HFF-Myc (cell line): ENCODE measurements at regions not wholly inside any gene's neighbourhood (a gene's known extent, or its start where the extent isn't known, plus 50 kb on each side); places are given as distances from the start of the nearest gene placed in this dataset.

Experiments
- DNase-seq: peaks from one replicate; pipeline ENCODE4 v3.0.0-alpha.2; 2011; ENCODE audit warnings: low read depth; ENCODE audit errors: extremely low read depth
- H3K4me3 ChIP-seq: replicated peaks from 2 replicates; pipeline ENCODE4 v1.5.1; 2011; ENCODE audit warnings: low read depth, mild to moderate bottlenecking, control low read depth, low read length
- TF ChIP-seq, protein P1 (sequence below): IDR thresholded peaks from 2 replicates; pipeline ENCODE4 v1.5.1; 2012; ENCODE audit warnings: mild to moderate bottlenecking, low read depth, low read length, control low read depth; ENCODE audit errors: missing control alignments

DNA sequence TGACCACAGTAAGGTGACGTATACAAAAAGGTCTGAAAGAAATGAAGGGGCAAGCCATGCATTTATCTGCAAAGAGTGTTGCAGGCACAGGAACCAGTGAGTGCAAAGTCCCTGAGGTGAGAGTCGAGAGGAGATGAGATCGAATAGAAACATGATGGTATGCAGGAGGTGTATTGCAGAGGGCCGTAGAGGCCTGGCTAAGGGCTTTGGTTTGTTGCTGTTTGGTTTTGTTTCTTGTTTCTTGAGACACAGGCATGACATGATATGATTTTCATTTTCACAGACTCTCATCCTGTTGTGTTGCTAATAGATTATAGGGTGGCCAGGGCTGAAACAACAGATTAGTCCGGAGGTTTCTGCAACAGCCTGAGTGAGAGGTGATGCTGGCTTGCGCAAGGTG is 80.4 kb downstream of the HSPH1 start:
- no peak overlapping the region for H3K4me3 ChIP-seq
- DNase-seq: no peak
- TF ChIP-seq, protein P1, sequence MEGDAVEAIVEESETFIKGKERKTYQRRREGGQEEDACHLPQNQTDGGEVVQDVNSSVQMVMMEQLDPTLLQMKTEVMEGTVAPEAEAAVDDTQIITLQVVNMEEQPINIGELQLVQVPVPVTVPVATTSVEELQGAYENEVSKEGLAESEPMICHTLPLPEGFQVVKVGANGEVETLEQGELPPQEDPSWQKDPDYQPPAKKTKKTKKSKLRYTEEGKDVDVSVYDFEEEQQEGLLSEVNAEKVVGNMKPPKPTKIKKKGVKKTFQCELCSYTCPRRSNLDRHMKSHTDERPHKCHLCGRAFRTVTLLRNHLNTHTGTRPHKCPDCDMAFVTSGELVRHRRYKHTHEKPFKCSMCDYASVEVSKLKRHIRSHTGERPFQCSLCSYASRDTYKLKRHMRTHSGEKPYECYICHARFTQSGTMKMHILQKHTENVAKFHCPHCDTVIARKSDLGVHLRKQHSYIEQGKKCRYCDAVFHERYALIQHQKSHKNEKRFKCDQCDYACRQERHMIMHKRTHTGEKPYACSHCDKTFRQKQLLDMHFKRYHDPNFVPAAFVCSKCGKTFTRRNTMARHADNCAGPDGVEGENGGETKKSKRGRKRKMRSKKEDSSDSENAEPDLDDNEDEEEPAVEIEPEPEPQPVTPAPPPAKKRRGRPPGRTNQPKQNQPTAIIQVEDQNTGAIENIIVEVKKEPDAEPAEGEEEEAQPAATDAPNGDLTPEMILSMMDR: no peak

- DNase-seq: no peak
- no peak overlapping the region for H3K4me3 ChIP-seq
- TF ChIP-seq, protein P1: no peak
Measured at GRCh38 chr13:31074756-31075155, 86.9 kb downstream of the HSPH1 start.

DNA sequence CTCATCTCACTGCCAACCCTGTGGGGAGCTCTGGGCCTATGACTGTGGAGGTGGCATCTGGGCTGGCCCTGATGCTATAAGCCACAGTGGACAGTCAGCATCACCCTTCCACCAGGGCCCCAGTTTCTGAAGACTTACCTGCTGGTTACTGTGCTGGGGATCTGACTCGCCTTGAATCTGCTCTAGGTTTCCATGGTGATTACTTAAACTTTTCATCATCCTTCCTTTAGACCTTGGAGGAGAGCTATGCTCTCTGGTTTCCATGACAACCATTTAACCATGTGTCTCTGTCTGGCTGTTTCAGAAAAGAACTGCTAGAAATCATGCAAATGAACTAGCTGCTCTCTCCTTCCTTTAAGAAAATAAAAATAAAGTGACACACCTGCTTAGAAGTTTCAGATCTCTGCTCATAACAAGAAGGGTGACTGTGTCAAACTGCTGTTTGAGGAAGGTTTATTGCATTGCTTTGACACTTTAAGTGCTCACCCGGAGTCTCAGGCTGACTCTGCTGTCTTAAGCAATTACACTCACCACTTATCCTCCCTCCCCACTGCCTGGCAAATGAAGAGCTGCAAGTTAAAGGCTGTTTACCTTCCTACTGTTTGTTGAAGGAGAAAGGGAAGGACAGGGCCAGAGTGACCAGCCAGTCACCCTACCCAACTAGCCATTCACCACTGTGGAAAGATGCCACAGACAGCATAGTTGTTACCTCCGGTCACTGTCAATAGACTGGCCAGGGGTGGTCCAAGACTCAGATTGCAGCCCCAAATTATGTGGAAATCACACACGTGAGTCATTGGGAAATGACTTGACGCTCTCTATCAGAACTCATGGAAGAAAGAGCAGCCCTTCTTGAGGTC is 87.6 kb downstream of the HSPH1 start:
- no peak overlapping the region for H3K4me3 ChIP-seq
- DNase-seq: no peak
- TF ChIP-seq, protein P1: no peak

DNA sequence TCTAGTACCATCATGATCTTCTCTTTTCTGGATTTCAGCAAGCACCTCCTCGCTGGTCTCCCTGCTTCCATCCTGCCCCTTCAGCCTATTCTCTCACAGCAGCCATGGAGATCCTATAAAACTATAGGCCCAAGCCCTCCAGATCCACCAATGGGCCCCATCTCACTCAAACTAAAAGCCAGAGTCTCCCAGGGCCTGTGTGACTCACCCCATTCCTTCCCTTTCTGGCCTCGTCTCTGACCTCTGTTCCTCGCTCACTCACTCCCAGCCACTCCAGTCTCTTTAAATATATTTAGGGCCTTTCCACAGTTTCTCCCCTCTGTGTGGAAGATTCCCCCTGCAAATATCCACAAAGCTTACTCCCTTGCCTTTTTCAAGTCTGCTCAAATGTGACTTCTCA is 89.7 kb downstream of the HSPH1 start:
- DNase-seq: no peak
- TF ChIP-seq, protein P1: no peak
- H3K4me3 ChIP-seq: no peak overlapping the region

DNA sequence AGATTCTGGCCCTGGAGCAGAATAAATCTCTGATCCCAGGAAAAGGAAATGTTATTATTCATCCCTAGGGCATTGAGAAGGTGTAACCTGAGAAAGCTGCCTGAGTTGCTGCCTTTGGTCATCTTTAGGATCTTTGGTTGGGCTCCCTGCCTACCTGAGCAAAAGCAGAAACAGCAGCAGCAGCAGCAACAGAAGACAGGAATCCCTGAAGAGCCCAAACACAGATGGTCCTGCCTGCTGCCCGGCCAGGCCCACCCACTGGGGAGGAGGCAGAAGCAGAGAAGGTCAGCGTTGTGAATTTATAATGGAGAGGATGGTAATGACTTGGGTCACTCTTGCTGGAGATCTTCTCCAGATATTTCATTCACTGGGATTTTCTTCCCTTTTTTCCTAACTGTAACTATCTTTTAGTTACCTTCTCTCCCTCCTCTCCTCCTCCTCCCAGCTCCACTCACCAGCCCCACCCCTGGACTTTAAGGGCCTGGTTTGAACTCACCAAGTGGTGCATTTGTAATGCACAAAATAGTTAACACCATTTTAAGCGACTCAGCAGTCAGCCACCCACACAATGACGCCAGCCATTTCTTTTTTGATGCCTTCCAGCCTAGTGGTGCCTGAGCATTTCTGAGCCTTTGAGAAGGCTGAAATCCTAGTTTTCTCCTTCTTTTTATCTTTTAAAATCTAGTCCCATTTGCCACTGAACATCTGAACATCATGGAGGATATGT is 91.7 kb downstream of the HSPH1 start:
- H3K4me3 ChIP-seq: no peak overlapping the region
- TF ChIP-seq, protein P1: no peak
- no peak for DNase-seq

GRCh38 chr13:31068119-31068423 is 93.6 kb downstream of the HSPH1 start:
- TF ChIP-seq, protein P1: no peak
- no peak overlapping the region for H3K4me3 ChIP-seq
- DNase-seq: no peak
